Activated CD4-positive, alpha-beta T cell treated with anti-CD3 and anti-CD28 coated beads, Interleukin-2, amount 10 ng/mL, durations not matched to agents 7 days and 5 days (primary cell): ENCODE measurements at regions not wholly inside any gene's neighbourhood (a gene's known extent, or its start where the extent isn't known, plus 50 kb on each side); places are given as distances from the start of the nearest gene placed in this dataset.

ENCODE experiments used
- CTCF ChIA-PET: fragments of 350-600 bp; sonication (Branson Sonifier 250); formaldehyde crosslinking; loops from one replicate; lab custom pipeline; 2021; ENCODE audit warnings: antibody characterized with exemption; lab: Charles Lee
- POLR2A ChIA-PET: fragments of 350-600 bp; sonication (Branson Sonifier 250); formaldehyde crosslinking; loops from one replicate; lab custom pipeline; 2021; ENCODE audit warnings: antibody characterized with exemption; lab: Charles Lee
- DNase-seq: peaks from one replicate; pipeline ENCODE4 v3.0.0-alpha.2; 2020
- H3K27ac Mint-ChIP-seq: one replicate; pipeline ENCODE4 v1.8.0; 2021; ENCODE audit warnings: mild to moderate bottlenecking, moderate library complexity, mixed read lengths
- H3K27me3 Mint-ChIP-seq: one replicate; pipeline ENCODE4 v1.8.0; 2021; ENCODE audit warnings: mixed read lengths
- H3K36me3 Mint-ChIP-seq: one replicate; pipeline ENCODE4 v1.8.0; 2021; ENCODE audit warnings: low read depth, mixed read lengths
- H3K4me1 Mint-ChIP-seq: one replicate; pipeline ENCODE4 v1.8.0; 2021; ENCODE audit warnings: mixed read lengths
- H3K4me3 Mint-ChIP-seq: one replicate; pipeline ENCODE4 v1.8.0; 2021; ENCODE audit warnings: mild to moderate bottlenecking, moderate library complexity, mixed read lengths
- H3K9me3 Mint-ChIP-seq: one replicate; pipeline ENCODE4 v1.8.0; 2021; ENCODE audit warnings: mixed read lengths

DNA sequence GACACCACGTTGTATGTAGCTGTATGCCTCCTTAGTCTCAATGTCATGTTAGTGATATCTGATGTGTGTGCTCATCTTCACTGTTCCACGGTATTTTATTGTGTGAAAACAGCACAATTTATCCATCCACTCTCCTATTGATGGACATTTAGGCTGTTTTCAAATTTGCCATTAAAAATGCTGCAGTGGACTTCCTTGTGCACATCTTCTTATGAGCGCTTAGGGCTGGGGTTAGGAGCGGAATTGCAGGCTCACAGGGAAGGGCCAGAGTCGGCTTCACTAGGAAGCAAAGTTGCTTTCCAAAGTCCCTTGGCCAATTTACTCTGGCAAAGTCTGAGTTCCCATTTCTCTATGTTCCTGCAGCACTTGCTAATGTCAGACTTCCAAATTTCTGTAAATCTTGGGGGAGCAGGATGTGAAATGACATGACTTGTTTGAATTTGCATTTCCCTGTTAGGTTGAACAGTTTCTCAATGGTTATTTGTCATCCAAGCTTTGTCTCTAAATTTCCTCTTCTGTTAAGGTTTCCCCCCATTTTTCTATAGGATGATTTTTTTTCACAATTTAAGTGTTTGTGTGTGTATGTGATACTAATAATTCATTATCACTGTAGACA is 75.4 kb downstream of the MYEOV start:
- H3K27ac Mint-ChIP-seq = no peak overlapping the region
- H3K4me1 Mint-ChIP-seq = no peaks in the 10 kb centered on the region
- H3K36me3 Mint-ChIP-seq = no peaks in the 10 kb centered on the region
- H3K4me3 Mint-ChIP-seq = no peak overlapping the region
- POLR2A ChIA-PET = no interaction called here
- CTCF ChIA-PET = no interaction called here
- no peak for DNase-seq
- H3K27me3 Mint-ChIP-seq = peaks cover 7% of the 10 kb centered on the region
- H3K9me3 Mint-ChIP-seq = peaks cover 4% of the 10 kb centered on the region

GRCh38 chr11:69369945-69370344 is 76.0 kb downstream of the MYEOV start:
- H3K27ac Mint-ChIP-seq = no peak overlapping the region
- H3K9me3 Mint-ChIP-seq = peaks cover 4% of the 10 kb centered on the region
- no peaks in the 10 kb centered on the region for H3K4me1 Mint-ChIP-seq
- peaks cover 3% of the 10 kb centered on the region for H3K27me3 Mint-ChIP-seq
- no peak overlapping the region for H3K4me3 Mint-ChIP-seq
- DNase-seq = no peak
- CTCF ChIA-PET = no interaction called here
- POLR2A ChIA-PET = no interaction called here
- no peaks in the 10 kb centered on the region for H3K36me3 Mint-ChIP-seq

DNA sequence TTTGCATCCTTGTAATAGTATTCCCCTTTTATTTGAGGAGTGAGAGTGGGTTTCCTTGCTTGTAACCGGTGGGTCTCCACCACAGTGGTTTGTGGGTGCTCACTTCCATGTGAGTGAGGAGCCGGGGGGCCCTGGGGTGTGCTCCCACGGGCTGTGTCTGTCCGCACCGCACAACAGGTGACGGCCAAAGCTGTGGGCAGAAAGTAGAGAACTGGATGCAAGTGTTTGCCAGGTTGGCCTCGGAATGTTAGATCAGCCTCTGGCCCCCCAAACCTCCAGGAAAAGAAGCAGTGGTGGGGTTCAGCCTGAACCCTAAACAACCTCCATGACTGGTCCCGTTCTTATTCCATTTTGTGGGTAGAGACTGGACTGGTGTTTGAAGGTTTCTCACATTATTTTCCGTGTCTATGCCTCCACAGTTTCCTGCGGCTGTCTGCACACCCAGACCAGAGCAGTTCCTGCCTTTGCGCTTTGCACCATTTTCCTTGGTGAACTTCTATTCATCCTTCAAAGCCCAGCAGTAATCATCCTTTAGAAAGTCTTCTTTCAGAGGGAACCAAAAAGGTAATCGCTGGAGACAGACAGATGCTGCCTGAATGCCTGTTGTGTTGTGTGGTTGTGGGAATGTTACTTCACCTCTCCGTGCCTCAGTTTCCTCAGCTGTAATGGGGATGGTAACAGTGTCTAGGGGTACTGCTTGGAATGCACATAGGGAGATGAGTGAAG is 77.2 kb downstream of the MYEOV start:
- Mint-ChIP-seq H3K36me3 (no peaks in the 10 kb centered on the region), H3K4me1 (no peaks in the 10 kb centered on the region), H3K27ac (no peak overlapping the region), H3K27me3 (no peaks in the 10 kb centered on the region), H3K4me3 (no peak overlapping the region), H3K9me3 (peaks cover 4% of the 10 kb centered on the region)
- no peak for DNase-seq
- ChIA-PET CTCF (no interaction called here), POLR2A (no interaction called here)

DNA sequence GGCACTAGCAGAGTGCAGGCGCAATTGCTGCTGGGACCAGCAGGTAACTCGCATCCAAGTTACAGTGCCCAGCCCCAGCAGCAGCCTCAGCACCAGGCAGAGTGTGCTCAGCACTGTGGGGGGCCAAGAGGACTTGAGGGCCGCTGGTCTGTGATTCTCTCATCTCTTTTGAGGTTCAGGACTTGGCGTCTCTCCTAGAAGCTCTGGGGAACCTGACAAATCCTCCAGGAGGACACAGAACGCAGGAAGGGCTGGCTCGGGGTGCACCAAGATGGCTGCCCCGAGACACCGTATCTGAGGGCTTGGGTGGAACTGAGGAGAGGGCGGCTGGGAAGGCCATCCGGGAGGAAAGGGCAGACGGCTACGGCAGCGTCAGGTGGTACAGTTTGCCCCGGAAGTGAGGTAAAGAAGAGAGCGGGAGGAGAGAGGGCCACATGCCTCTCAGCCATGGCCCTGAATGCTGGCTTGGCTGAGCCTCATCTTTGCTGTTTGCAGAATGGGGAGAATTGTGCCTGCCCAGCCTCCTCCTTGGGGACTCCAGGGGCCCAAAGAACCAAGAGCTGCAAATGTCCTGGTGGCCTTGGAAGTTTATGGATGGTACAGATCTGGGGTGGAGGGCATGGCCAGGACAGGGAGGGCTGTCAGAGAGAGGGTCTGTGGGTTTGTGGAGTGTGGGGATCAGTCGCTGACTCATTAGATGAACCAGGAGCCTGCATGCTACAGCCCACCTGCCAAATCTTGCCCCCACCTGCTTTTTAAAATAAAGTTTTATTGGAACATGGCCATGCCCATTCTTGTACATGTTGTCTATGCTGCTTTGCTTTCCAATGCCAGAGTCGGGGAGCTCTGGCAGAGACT is 78.0 kb downstream of the MYEOV start:
- ChIA-PET CTCF (no interaction called here), POLR2A (no interaction called here)
- Mint-ChIP-seq H3K9me3 (peaks cover 4% of the 10 kb centered on the region), H3K4me3 (no peak overlapping the region), H3K27me3 (no peaks in the 10 kb centered on the region), H3K36me3 (no peaks in the 10 kb centered on the region), H3K4me1 (no peaks in the 10 kb centered on the region), H3K27ac (no peak overlapping the region)
- DNase-seq = no peak

DNA sequence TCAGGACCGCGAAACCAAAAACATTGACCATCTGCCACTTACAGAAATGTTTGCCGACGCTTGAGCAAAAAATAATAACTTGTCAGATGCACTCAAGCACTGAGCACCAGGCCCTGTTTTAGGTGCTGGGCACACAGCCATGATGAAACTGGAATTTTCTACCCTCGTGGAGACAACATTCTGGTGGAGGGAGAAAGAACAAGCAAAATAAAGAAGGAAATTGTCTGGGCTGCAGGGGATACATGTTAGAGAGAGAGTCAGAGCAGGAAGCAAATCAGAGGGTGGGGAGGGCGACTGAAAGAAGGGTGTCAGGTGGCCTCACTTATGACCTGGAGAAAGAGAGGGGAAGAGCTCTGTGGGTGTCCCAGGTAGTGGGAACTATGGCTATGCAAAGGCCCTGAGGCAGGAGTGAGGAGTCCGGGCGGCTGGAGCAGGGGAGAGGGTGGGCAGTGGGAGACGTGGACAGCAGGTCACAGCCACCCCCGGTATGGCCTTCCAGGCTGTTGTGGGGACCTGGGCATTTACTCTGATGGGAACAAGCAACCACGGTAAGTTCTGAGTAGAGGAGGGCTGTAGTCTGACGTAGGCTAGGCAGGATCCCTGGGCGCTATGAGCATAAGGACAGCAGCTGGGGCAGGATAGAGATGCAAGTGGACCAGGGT is 78.8 kb downstream of the MYEOV start:
- DNase-seq = no peak
- no peaks in the 10 kb centered on the region for H3K4me1 Mint-ChIP-seq

GRCh38 chr11:69373251-69373635 is 79.3 kb downstream of the MYEOV start:
- DNase-seq = no peak
- Mint-ChIP-seq H3K4me1 (no peaks in the 10 kb centered on the region), H3K4me3 (no peak overlapping the region), H3K27me3 (no peaks in the 10 kb centered on the region), H3K36me3 (no peaks in the 10 kb centered on the region), H3K9me3 (peaks cover 4% of the 10 kb centered on the region), H3K27ac (no peak overlapping the region)
- ChIA-PET POLR2A (no interaction called here), CTCF (interaction anchor here (0.7 kb wide), 1 partner anchor 1438 kb away, joined by 3 read pairs; no protein-coding TSS in a partner anchor)

More for the DNA sequence above, 78.8 kb downstream of the MYEOV start:
- CTCF ChIA-PET = no interaction called here
- POLR2A ChIA-PET = no interaction called here
- H3K27me3 Mint-ChIP-seq = no peaks in the 10 kb centered on the region
- H3K36me3 Mint-ChIP-seq = no peaks in the 10 kb centered on the region
- H3K27ac Mint-ChIP-seq = no peak overlapping the region
- no peak overlapping the region for H3K4me3 Mint-ChIP-seq
- peaks cover 4% of the 10 kb centered on the region for H3K9me3 Mint-ChIP-seq

DNA sequence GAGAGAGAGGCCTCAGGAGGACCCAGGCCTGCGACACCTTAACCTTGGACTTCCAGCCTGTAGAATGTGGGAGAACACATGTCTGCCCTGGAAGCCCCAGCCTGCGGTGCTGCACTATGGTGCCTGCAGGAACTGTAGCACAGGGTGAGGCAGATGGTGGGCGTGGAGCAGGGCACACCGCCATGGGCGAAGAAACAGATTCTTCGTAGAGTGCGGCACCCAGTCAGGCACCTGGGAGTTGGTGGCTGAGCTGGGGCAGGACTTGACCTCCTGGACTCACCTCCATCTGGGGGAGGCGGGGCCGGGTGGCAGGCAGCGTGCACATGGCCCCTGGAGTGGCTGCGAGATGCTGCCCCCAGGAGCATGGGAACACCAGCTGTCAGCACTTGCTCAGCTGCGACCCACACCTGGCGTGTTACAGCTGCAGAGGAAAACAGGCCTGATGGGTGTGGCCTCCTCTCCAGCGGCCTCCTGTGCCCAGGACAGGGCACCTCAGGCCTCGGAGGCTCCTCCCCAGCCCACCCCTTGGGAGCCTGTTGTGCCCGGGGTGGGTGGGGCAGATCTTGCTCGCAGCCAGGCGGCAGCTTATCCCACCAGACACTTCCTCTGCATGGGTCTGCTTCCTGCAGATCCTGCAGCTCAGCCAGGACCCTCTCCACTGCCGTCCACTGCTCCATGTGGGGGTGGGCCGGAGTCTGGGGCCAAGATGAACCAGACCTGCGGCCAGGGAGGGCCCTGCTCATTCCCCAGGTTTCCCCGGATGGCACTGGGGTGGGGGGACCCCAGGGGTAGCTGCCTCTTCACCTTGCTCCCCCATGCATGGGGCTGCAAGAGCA is 80.4 kb downstream of the MYEOV start:
- ChIA-PET CTCF (interaction anchor here (0.8 kb wide), 1 partner anchor 17 kb away, joined by 3 read pairs; no protein-coding TSS in a partner anchor), POLR2A (no interaction called here)
- Mint-ChIP-seq H3K9me3 (peaks cover 4% of the 10 kb centered on the region), H3K27ac (no peak overlapping the region), H3K27me3 (no peaks in the 10 kb centered on the region), H3K36me3 (no peaks in the 10 kb centered on the region), H3K4me1 (no peaks in the 10 kb centered on the region), H3K4me3 (no peak overlapping the region)
- DNase-seq = no peak

DNA sequence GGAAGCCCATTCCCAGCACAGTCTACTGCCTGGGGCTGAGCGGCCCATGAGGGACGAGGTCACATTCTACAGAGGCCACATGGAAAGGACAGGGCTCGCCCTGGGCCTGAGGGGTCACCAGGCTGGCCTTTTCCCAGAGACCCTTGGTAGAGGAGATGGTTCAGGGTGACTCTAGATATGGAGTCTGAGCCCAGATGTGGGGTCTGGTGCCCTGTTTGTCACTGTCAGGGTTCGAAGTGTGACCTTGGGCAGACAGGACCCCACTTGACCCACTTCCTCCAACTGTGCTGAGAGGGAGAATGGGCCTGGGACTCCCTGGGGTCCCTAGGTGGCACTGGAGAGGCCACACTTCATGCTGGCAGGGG is 81.0 kb downstream of the MYEOV start:
- POLR2A ChIA-PET = no interaction called here
- no peak overlapping the region for H3K4me3 Mint-ChIP-seq

DNA sequence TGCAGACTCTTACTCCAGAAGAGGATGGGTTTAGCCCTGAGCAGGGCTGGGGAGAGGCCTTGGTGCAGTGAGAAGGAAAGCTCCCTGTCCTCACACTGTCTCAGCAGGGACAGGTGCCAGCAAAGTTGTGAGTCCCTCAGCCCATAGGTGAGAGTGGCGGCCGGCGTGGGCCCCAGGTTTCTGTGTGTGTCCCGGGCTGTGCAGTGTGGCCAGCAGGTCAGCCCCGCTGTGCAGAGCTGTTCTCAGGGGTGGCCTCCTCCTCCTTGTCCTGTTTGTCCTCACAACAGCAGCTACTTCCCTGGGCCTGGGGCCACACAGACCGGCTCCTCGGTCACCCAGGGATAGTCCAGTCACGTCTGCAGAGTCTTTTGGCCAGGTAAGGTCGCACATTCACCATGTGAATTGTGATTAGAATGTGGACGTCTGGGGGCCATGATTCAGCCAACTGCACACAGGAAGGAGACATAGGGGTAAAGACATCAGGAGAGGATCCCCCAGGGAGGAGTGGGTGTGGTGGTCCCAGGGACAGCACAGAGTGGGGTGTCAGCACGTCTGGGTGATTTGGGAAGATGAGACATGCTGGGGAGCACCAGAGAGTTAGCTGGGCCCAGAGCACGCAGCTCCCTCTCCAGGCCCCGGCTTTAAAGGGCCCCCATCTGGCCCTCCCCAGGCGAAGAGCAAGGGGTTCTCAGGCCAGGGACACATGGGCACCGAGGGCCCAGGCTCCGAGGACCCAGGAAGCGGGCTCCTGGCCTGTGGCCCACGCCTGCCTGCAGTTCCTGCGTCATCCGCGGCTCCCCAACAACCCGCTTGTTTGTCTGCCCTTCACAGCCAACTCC is 81.6 kb downstream of the MYEOV start:
- ChIA-PET POLR2A (no interaction called here), CTCF (no interaction called here)
- Mint-ChIP-seq H3K9me3 (no peaks in the 10 kb centered on the region), H3K4me1 (no peaks in the 10 kb centered on the region), H3K36me3 (no peaks in the 10 kb centered on the region), H3K4me3 (no peak overlapping the region), H3K27me3 (no peaks in the 10 kb centered on the region), H3K27ac (no peak overlapping the region)
- DNase-seq = no peak

More for the DNA sequence above, 81.0 kb downstream of the MYEOV start:
- no peaks in the 10 kb centered on the region for H3K36me3 Mint-ChIP-seq
- DNase-seq = no peak
- no peaks in the 10 kb centered on the region for H3K27me3 Mint-ChIP-seq
- CTCF ChIA-PET = no interaction called here
- H3K27ac Mint-ChIP-seq = no peak overlapping the region
- no peaks in the 10 kb centered on the region for H3K4me1 Mint-ChIP-seq
- no peaks in the 10 kb centered on the region for H3K9me3 Mint-ChIP-seq

DNA sequence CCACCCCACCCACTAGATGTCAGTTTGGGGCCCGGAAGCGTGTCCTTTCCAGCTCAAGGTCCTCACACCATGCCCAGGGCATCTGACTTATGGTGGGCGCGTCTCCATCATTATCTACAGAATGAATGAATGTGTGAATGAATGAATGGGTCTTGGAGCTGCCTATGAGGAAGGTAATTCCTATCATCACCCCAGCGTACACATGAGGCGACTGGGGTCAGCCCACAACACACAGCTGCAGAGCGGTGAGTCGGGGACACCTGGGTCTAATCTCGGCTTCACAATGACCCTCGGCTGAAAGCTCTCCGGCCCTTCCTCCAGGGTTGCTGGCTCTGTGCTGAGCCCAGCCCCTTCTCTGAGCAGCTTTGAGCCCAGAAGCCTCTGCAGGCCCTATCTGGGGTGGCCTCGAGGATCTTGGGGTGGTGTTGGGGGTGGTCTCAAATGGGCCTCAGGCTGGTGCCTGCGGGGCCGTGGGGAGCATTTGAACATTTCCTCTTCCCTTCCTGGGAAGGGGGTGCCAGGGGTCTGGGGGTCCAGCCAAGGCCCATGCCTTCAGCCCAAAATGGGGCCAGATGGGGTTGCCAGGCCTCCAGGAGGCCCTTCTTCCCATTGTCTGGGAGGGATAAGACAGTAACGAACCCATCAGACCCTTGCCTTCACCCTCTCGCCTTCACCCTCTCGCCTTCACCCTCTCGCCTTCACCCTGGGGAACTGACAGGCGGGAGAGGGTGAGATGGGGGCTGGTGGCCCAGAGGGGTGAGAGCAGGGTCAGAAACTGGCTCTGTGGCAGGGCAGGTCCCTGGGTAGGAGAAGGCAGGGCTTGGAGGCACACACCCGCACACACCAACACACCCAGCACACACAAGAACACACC is 82.4 kb downstream of the MYEOV start:
- ChIA-PET POLR2A (no interaction called here), CTCF (no interaction called here)
- Mint-ChIP-seq H3K27me3 (no peaks in the 10 kb centered on the region), H3K36me3 (no peaks in the 10 kb centered on the region), H3K27ac (no peak overlapping the region), H3K4me3 (no peak overlapping the region), H3K9me3 (no peaks in the 10 kb centered on the region), H3K4me1 (no peaks in the 10 kb centered on the region)
- no peak for DNase-seq
